Activated T-helper 9 cell treated with anti-CD3 and anti-CD28 coated beads, Interleukin-2, amount 50 U/mL, for 16 hours (primary cell): ENCODE measurements at regions not wholly inside any gene's neighbourhood (a gene's known extent, or its start where the extent isn't known, plus 50 kb on each side); places are given as distances from the start of the nearest gene placed in this dataset.
"Not testable (repeated sequence)": the region's sequence is repeated elsewhere in the genome, so short reads cannot be mapped to it uniquely, and the experiment has no call there.

Source experiments
- DNase-seq: peaks from one replicate; pipeline ENCODE4 v3.0.0-alpha.2; 2020; ENCODE audit warnings: low read depth

- DNase-seq = no peak
These were observed 714.2 kb upstream of the NR2F2 start for GRCh38 chr15:95616306-95616705.

GRCh38 chr15:95620934-95621579, 709.4 kb upstream of the NR2F2 start:
- no peak for DNase-seq

- no peak for DNase-seq
These were observed 707.7 kb upstream of the NR2F2 start for GRCh38 chr15:95622843-95623242.

- DNase-seq = no peak
These were observed 706.4 kb upstream of the NR2F2 start for GRCh38 chr15:95624100-95624499.

GRCh38 chr15:95624616-95625361, 705.7 kb upstream of the NR2F2 start:
- no peak for DNase-seq

GRCh38 chr15:95626501-95627361, 703.8 kb upstream of the NR2F2 start:
- DNase-seq = no peak

- no peak for DNase-seq
These were observed 700.9 kb upstream of the NR2F2 start for GRCh38 chr15:95629503-95630168.

GRCh38 chr15:95630683-95631082, 699.8 kb upstream of the NR2F2 start:
- no peak for DNase-seq

GRCh38 chr15:95635666-95636065, 694.8 kb upstream of the NR2F2 start:
- no peak for DNase-seq

- no peak for DNase-seq
These were observed 694.4 kb upstream of the NR2F2 start for GRCh38 chr15:95636107-95636506.

GRCh38 chr15:95637234-95637633, 693.3 kb upstream of the NR2F2 start:
- DNase-seq = not testable (repeated sequence)

- DNase-seq = no peak
These were observed 691.3 kb upstream of the NR2F2 start for GRCh38 chr15:95639208-95639607.

- DNase-seq = no peak
These were observed 686.2 kb upstream of the NR2F2 start for GRCh38 chr15:95644100-95644875.

- DNase-seq = no peak
These were observed 684.6 kb upstream of the NR2F2 start for GRCh38 chr15:95645791-95646338.

GRCh38 chr15:95646484-95647273, 683.8 kb upstream of the NR2F2 start:
- DNase-seq = no peak

GRCh38 chr15:95647531-95648277, 682.8 kb upstream of the NR2F2 start:
- DNase-seq = no peak

- DNase-seq = no peak
These were observed 677.1 kb upstream of the NR2F2 start for GRCh38 chr15:95653361-95653805.

- no peak for DNase-seq
These were observed 675.4 kb upstream of the NR2F2 start for GRCh38 chr15:95655089-95655607.

- DNase-seq = no peak
These were observed 673.9 kb upstream of the NR2F2 start for GRCh38 chr15:95656595-95656994.
